H1 (cell line): ENCODE measurements at regions not wholly inside any gene's neighbourhood (a gene's known extent, or its start where the extent isn't known, plus 50 kb on each side); places are given as distances from the start of the nearest gene placed in this dataset.

Experiments
- CTCF ChIP-seq, 3 experiments: IDR thresholded peaks; 1 replicate in 2 of 3; 2 replicates in 1 of 3; pipeline versions ENCODE4 v1.5.1 to v1.6.1; 2011; ENCODE audit warnings: low read length in 3 of 3, mild to moderate bottlenecking in 3 of 3, inconsistent platforms in 2 of 3, low read depth in 1 of 3, moderate library complexity in 1 of 3; ENCODE audit not compliant: insufficient read depth in 1 of 3; ENCODE audit errors: control extremely low read depth in 1 of 3
- RBBP5 ChIP-seq: IDR thresholded peaks from 2 replicates; pipeline ENCODE4 v1.7.1; 2012; ENCODE audit warnings: low read depth, mild to moderate bottlenecking, inconsistent platforms, low read length, moderate library complexity, borderline replicate concordance
- TBP ChIP-seq: IDR thresholded peaks from 2 replicates; pipeline ENCODE4 v1.6.1; 2011; ENCODE audit warnings: low read depth, low read length, improper control_type of control experiment
- TF ChIP-seq, protein P1 (sequence below): fragments of 300-600 bp; sonication (generic); IDR thresholded peaks from 2 replicates; pipeline ENCODE4 v1.7.1; 2012; ENCODE audit warnings: low read length, moderate library complexity, mild to moderate bottlenecking, inconsistent platforms; ENCODE audit not compliant: insufficient replicate concordance

- no peak for TF ChIP-seq CTCF (IDR thresholded peaks at IDR 0.05; ENCODE audit: control extremely low read depth in 1 of 3, insufficient read depth in 1 of 3, low read depth in 1 of 3, low read length in 3 of 3)
- TF ChIP-seq RBBP5 = no peak
- TF ChIP-seq, protein P1, sequence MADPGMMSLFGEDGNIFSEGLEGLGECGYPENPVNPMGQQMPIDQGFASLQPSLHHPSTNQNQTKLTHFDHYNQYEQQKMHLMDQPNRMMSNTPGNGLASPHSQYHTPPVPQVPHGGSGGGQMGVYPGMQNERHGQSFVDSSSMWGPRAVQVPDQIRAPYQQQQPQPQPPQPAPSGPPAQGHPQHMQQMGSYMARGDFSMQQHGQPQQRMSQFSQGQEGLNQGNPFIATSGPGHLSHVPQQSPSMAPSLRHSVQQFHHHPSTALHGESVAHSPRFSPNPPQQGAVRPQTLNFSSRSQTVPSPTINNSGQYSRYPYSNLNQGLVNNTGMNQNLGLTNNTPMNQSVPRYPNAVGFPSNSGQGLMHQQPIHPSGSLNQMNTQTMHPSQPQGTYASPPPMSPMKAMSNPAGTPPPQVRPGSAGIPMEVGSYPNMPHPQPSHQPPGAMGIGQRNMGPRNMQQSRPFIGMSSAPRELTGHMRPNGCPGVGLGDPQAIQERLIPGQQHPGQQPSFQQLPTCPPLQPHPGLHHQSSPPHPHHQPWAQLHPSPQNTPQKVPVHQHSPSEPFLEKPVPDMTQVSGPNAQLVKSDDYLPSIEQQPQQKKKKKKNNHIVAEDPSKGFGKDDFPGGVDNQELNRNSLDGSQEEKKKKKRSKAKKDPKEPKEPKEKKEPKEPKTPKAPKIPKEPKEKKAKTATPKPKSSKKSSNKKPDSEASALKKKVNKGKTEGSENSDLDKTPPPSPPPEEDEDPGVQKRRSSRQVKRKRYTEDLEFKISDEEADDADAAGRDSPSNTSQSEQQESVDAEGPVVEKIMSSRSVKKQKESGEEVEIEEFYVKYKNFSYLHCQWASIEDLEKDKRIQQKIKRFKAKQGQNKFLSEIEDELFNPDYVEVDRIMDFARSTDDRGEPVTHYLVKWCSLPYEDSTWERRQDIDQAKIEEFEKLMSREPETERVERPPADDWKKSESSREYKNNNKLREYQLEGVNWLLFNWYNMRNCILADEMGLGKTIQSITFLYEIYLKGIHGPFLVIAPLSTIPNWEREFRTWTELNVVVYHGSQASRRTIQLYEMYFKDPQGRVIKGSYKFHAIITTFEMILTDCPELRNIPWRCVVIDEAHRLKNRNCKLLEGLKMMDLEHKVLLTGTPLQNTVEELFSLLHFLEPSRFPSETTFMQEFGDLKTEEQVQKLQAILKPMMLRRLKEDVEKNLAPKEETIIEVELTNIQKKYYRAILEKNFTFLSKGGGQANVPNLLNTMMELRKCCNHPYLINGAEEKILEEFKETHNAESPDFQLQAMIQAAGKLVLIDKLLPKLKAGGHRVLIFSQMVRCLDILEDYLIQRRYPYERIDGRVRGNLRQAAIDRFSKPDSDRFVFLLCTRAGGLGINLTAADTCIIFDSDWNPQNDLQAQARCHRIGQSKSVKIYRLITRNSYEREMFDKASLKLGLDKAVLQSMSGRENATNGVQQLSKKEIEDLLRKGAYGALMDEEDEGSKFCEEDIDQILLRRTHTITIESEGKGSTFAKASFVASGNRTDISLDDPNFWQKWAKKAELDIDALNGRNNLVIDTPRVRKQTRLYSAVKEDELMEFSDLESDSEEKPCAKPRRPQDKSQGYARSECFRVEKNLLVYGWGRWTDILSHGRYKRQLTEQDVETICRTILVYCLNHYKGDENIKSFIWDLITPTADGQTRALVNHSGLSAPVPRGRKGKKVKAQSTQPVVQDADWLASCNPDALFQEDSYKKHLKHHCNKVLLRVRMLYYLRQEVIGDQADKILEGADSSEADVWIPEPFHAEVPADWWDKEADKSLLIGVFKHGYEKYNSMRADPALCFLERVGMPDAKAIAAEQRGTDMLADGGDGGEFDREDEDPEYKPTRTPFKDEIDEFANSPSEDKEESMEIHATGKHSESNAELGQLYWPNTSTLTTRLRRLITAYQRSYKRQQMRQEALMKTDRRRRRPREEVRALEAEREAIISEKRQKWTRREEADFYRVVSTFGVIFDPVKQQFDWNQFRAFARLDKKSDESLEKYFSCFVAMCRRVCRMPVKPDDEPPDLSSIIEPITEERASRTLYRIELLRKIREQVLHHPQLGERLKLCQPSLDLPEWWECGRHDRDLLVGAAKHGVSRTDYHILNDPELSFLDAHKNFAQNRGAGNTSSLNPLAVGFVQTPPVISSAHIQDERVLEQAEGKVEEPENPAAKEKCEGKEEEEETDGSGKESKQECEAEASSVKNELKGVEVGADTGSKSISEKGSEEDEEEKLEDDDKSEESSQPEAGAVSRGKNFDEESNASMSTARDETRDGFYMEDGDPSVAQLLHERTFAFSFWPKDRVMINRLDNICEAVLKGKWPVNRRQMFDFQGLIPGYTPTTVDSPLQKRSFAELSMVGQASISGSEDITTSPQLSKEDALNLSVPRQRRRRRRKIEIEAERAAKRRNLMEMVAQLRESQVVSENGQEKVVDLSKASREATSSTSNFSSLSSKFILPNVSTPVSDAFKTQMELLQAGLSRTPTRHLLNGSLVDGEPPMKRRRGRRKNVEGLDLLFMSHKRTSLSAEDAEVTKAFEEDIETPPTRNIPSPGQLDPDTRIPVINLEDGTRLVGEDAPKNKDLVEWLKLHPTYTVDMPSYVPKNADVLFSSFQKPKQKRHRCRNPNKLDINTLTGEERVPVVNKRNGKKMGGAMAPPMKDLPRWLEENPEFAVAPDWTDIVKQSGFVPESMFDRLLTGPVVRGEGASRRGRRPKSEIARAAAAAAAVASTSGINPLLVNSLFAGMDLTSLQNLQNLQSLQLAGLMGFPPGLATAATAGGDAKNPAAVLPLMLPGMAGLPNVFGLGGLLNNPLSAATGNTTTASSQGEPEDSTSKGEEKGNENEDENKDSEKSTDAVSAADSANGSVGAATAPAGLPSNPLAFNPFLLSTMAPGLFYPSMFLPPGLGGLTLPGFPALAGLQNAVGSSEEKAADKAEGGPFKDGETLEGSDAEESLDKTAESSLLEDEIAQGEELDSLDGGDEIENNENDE = no peak
- TF ChIP-seq TBP = no peak
Observed at GRCh38 chr14:89507521-89507920, 90.5 kb upstream of the FOXN3 start (continued).
